ENCODE measurements at regions not wholly inside any gene's neighbourhood (a gene's known extent, or its start where the extent isn't known, plus 50 kb on each side); places are given as distances from the start of the nearest gene placed in this dataset.

DNA sequence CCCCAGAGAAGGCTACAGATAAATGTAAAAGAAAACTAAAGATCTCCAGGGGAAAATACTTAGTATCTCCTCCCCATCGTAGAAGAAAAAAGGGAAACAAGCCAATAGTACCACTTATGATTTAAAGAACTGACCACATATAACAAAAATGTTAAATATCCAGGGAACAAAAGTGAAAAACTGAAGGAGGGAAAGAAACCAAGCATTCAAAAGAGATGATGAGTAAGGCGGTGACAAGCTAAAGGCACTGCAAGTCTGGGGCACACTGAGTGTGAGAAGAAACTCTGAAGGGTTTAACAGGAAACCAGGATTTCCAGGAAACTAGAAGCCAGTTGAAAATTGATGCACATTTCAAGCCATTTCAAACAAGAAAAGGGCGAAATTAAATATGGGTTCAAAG is 226.3 kb downstream of the AHR start:
- intact Hi-C loops (cut with DNase I; ENCODE audit: low total_unique reads), result no loop called here
- 69 to 75% methylated on average over 3 of the region's 3 CpGs for WGBS, 2 donors
- no peak overlapping the region for H3K4me3 ChIP-seq (ENCODE audit: low read depth, poor library complexity, severe bottlenecking)
- no peak for DNase-seq (ENCODE audit: low spot score in 2 of 2)
- no peak for TF ChIP-seq POLR2A (IDR thresholded peaks at IDR 0.05)
- TF ChIP-seq, protein P1, sequence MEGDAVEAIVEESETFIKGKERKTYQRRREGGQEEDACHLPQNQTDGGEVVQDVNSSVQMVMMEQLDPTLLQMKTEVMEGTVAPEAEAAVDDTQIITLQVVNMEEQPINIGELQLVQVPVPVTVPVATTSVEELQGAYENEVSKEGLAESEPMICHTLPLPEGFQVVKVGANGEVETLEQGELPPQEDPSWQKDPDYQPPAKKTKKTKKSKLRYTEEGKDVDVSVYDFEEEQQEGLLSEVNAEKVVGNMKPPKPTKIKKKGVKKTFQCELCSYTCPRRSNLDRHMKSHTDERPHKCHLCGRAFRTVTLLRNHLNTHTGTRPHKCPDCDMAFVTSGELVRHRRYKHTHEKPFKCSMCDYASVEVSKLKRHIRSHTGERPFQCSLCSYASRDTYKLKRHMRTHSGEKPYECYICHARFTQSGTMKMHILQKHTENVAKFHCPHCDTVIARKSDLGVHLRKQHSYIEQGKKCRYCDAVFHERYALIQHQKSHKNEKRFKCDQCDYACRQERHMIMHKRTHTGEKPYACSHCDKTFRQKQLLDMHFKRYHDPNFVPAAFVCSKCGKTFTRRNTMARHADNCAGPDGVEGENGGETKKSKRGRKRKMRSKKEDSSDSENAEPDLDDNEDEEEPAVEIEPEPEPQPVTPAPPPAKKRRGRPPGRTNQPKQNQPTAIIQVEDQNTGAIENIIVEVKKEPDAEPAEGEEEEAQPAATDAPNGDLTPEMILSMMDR (IDR thresholded peaks at IDR 0.05), result no peak

DNA sequence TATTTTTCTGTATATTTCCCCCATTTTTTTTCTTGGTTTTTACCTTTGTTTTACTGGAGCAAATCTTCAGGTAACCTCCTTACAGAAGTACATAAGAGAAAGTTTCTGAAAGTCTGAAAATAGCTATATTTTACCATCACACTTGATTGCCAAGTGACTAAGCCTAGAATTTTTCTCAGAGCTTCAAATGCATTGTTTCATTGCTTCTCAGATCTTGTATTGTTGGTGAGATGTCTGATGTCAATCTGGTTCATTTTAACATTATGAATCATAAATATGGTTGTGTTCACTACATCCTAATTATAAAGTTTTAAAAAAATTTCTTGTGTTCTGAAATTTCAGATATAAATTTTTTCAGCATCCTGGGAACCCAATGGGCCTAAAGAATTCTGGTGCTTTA is 228.2 kb downstream of the AHR start:
- no peak for DNase-seq (ENCODE audit: low spot score in 2 of 2)
- TF ChIP-seq POLR2A (IDR thresholded peaks at IDR 0.05), result no peak
- TF ChIP-seq, protein P1 (IDR thresholded peaks at IDR 0.05), result no peak
- intact Hi-C loops (cut with DNase I; ENCODE audit: low total_unique reads), result no loop called here
- H3K4me3 ChIP-seq (ENCODE audit: low read depth, poor library complexity, severe bottlenecking), result no peak overlapping the region

DNA sequence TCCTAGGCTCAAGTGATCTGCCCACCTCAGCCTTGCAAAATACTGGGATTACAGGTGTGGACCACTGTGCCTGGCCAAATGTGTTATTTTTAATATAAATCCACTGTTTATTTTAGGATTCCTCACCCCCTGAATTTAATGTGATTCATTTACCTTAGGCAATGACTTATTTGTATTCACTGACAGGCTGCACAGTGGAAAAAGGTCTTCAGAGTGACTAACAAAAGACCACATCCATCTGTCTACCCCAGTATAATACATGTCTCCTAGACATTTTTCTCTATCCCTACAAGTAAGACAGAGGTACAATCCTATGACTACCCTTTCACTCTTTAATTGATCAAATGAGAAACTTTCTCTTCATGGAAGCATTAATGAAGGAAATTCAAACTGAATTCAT is 230.2 kb downstream of the AHR start:
- H3K4me3 ChIP-seq (ENCODE audit: low read depth, poor library complexity, severe bottlenecking), result no peak overlapping the region
- no peak for TF ChIP-seq POLR2A (IDR thresholded peaks at IDR 0.05)
- intact Hi-C loops (cut with DNase I; ENCODE audit: low total_unique reads), result no loop called here
- no peak for DNase-seq (ENCODE audit: low spot score in 2 of 2)

DNA sequence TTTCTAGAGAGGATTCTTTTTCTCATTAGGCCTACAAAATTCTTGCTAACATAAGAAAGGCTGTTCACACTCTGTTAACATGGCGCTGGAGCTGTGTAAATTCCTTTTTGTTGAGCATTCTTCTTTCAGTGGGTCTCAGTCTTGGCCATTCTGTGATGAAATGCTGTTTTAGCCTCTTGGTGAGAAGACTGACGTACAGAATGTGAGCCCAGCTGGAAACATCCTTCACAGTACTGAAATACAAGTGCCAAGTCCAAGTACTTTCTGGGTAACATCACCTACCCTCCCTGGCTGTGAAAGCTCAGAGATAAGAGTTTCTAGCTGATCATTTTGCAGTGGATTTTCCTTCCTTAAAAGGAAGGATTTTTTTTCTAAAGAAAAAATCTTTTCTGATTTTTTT is 231.8 kb downstream of the AHR start:
- 71 to 78% methylated on average over 2 of the region's 2 CpGs for whole genome bisulfite sequencing, 2 donors
- intact Hi-C loops (cut with DNase I; ENCODE audit: low total_unique reads), result no loop called here
- no peak for TF ChIP-seq POLR2A (IDR thresholded peaks at IDR 0.05)
- TF ChIP-seq, protein P1 (IDR thresholded peaks at IDR 0.05), result no peak
- H3K4me3 ChIP-seq (ENCODE audit: low read depth, poor library complexity, severe bottlenecking), result no peak overlapping the region
- DNase-seq (ENCODE audit: low spot score in 2 of 2), result no peak

DNA sequence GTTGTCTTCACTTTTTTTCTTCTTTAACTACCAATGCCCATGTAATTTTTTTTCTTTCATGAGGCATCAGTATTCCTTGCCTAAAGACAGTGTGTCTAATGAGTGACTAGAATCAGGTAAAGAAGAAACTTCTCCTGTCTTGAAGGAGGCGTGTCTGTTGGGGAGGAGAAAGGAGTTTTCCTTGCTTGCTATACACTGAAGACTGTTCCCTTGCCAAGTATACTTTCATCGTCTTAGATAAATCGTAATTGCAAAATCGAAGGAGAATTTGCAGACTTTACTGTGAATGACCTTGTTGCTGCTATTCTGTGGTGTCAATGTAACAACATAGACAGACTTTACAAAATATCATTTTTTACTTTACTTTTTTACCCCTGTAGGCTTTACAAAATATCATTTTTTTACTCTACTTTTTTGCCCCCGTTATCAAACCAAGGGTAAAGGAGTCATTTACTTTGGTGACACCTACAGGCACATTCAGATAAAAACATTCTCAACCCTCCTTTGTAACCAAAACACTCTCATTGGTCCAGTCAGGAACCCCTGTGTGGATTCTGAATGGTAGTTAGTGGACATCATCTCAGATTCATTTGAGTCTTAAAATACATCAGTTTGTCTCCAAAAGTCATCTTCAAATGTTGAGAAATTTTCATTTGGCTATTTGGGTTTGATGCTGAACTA is 232.4 kb downstream of the AHR start:
- no peak overlapping the region for H3K4me3 ChIP-seq (ENCODE audit: low read depth, poor library complexity, severe bottlenecking)
- TF ChIP-seq, protein P1 (IDR thresholded peaks at IDR 0.05), result no peak
- TF ChIP-seq POLR2A (IDR thresholded peaks at IDR 0.05), result no peak
- no peak for DNase-seq (ENCODE audit: low spot score in 2 of 2)
- intact Hi-C loops (cut with DNase I; ENCODE audit: low total_unique reads), result no loop called here
- 70% methylated on average over 5 of the region's 5 CpGs for WGBS, 2 donors

DNA sequence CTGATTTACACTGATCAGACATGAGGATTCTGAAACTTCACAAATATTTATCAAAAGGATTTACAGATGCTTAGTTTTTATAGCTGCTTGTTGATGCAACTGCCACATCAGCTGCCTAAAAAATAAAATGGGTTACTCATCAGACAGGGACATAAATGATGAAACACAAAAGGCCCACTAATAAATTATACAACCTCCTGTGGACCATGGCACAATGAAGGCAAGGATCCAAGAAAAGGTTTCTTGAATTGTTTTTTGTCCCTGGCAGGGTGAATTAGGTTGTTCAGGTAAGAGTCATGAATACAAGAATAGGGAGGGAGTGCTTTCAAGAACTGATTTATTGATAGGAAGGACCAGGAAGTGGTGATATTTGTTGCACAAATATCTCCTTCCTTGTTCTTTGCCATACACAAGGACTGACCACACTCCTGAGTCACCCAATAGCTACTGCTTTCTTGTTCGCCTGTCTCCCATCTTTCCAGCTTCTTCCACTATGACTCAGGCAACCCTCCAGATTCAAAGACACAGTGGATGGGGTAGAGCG is 234.5 kb downstream of the AHR start:
- H3K4me3 ChIP-seq (ENCODE audit: low read depth, poor library complexity, severe bottlenecking), result no peak overlapping the region
- TF ChIP-seq POLR2A (IDR thresholded peaks at IDR 0.05), result no peak
- TF ChIP-seq, protein P1 (IDR thresholded peaks at IDR 0.05), result no peak
- DNase-seq (ENCODE audit: low spot score in 2 of 2), result no peak
- WGBS, 2 donors, result 83 to 90% methylated on average over 2 of the region's 2 CpGs
- intact Hi-C loops (cut with DNase I; ENCODE audit: low total_unique reads), result no loop called here
